Nephron (organoid): ENCODE measurements at regions not wholly inside any gene's neighbourhood (a gene's known extent, or its start where the extent isn't known, plus 50 kb on each side); places are given as distances from the start of the nearest gene placed in this dataset.

ENCODE experiments used
- H3K27ac Mint-ChIP-seq, 3 experiments: 2 replicates each; pipeline ENCODE4 v1.8.0; 2020; ENCODE audit warnings: mixed read lengths in 3 of 3, mild to moderate bottlenecking in 2 of 3, moderate library complexity in 1 of 3
- H3K27me3 Mint-ChIP-seq: 2 replicates; pipeline ENCODE4 v1.8.0; 2021; ENCODE audit warnings: low read depth, mild to moderate bottlenecking, moderate library complexity, mixed read lengths
- H3K36me3 Mint-ChIP-seq: 2 replicates; pipeline ENCODE4 v1.8.0; 2020; ENCODE audit warnings: low read depth, mixed read lengths
- H3K4me1 Mint-ChIP-seq: 2 replicates; pipeline ENCODE4 v1.8.0; 2020; ENCODE audit warnings: mixed read lengths
- H3K4me3 Mint-ChIP-seq, 3 experiments: 2 replicates each; pipeline ENCODE4 v1.8.0; 2020; ENCODE audit warnings: mild to moderate bottlenecking in 3 of 3, mixed read lengths in 3 of 3, moderate library complexity in 2 of 3
- H3K9me3 Mint-ChIP-seq: 2 replicates; pipeline ENCODE4 v1.8.0; 2020; ENCODE audit warnings: mixed read lengths
- CTCF ChIP-seq, 3 experiments: fragments of 200-600 bp; sonication (generic); IDR thresholded peaks; one replicate each; pipeline ENCODE4 v1.5.0; 2021; ENCODE audit warnings: antibody characterized with exemption in 3 of 3; ENCODE audit not compliant: unreplicated experiment in 3 of 3

GRCh38 chr4:151459375-151459774, 50.4 kb downstream of the FHIP1A start:
- H3K27ac Mint-ChIP-seq = peak overlapping the region in 1 of 3 experiments; percentile 34
- H3K36me3 Mint-ChIP-seq = no peaks in the 10 kb centered on the region
- peaks cover 21% of the 10 kb centered on the region for H3K4me1 Mint-ChIP-seq
- H3K9me3 Mint-ChIP-seq = no peaks in the 10 kb centered on the region
- TF ChIP-seq CTCF (IDR thresholded peaks at IDR 0.05; ENCODE audit: unreplicated experiment in 3 of 3) = no peak
- peaks cover 4% of the 10 kb centered on the region for H3K27me3 Mint-ChIP-seq
- H3K4me3 Mint-ChIP-seq = no peak overlapping the region

- Mint-ChIP-seq H3K9me3 (no peaks in the 10 kb centered on the region), H3K27ac (no peak overlapping the region), H3K4me3 (no peak overlapping the region), H3K27me3 (peaks cover 4% of the 10 kb centered on the region), H3K36me3 (peaks cover 5% of the 10 kb centered on the region), H3K4me1 (peaks cover 21% of the 10 kb centered on the region)
- TF ChIP-seq CTCF (IDR thresholded peaks at IDR 0.05; ENCODE audit: unreplicated experiment in 3 of 3) = no peak
Measured at GRCh38 chr4:151460434-151460833, 51.5 kb downstream of the FHIP1A start.

DNA sequence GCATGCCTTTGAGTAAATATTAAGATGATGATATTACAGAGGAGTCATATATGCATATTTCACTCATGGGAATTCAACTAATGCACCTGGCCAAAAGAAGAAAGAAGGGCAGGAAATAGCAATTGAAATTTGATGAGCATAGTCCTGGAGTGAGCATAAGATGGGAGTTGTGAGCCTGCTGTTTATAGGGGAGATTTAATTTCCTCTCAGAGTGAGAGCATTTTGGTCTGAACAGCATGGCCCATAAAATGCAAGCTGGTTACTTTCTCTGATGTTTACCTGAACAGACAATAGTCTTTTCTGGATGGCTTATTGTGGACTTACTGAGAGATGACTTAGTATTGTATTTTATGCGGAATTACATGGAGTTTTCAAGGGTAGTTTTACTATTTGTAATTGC, 53.6 kb downstream of the FHIP1A start:
- H3K4me1 Mint-ChIP-seq = peaks cover 21% of the 10 kb centered on the region
- no peak overlapping the region for H3K27ac Mint-ChIP-seq
- H3K4me3 Mint-ChIP-seq = no peak overlapping the region
- no peak for TF ChIP-seq CTCF (IDR thresholded peaks at IDR 0.05; ENCODE audit: unreplicated experiment in 3 of 3)
- H3K36me3 Mint-ChIP-seq = peaks cover 11% of the 10 kb centered on the region
- H3K9me3 Mint-ChIP-seq = no peaks in the 10 kb centered on the region
- no peaks in the 10 kb centered on the region for H3K27me3 Mint-ChIP-seq

GRCh38 chr4:151468715-151469696, 60.0 kb downstream of the FHIP1A start:
- Mint-ChIP-seq H3K4me1 (peaks cover 14% of the 10 kb centered on the region), H3K36me3 (peaks cover 11% of the 10 kb centered on the region), H3K27me3 (no peaks in the 10 kb centered on the region), H3K4me3 (no peak overlapping the region), H3K27ac (peak overlapping the region in 1 of 3 experiments; percentile 61), H3K9me3 (peaks cover 3% of the 10 kb centered on the region)
- no peak for TF ChIP-seq CTCF (IDR thresholded peaks at IDR 0.05; ENCODE audit: unreplicated experiment in 3 of 3)

DNA sequence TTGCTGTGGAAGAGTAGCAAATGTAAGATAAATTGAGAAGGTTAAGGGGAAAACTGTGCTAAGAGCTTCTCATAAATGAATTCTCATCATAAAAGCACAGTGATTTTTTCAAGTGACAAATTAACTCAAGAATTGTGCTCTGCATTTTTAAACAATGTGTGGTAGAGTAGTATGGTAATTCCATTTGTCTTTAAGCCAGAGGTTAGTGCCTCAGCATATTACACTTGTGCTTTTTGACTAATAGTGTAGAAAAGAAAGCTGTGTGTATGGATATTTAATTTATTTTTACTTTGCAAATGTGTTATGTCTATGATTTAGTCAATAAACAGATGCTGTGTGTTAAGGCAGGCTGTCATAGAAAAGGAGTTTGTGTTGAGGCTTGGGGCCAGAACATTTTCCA, 61.0 kb downstream of the FHIP1A start:
- no peak for TF ChIP-seq CTCF (IDR thresholded peaks at IDR 0.05; ENCODE audit: unreplicated experiment in 3 of 3)
- no peaks in the 10 kb centered on the region for H3K27me3 Mint-ChIP-seq
- peaks cover 3% of the 10 kb centered on the region for H3K9me3 Mint-ChIP-seq
- no peak overlapping the region for H3K4me3 Mint-ChIP-seq
- H3K4me1 Mint-ChIP-seq = peaks cover 14% of the 10 kb centered on the region
- peaks cover 11% of the 10 kb centered on the region for H3K36me3 Mint-ChIP-seq
- H3K27ac Mint-ChIP-seq = peak overlapping the region in 2 of 3 experiments; percentile 13 to 88
